ENCODE measurements at regions not wholly inside any gene's neighbourhood (a gene's known extent, or its start where the extent isn't known, plus 50 kb on each side); places are given as distances from the start of the nearest gene placed in this dataset.

DNA sequence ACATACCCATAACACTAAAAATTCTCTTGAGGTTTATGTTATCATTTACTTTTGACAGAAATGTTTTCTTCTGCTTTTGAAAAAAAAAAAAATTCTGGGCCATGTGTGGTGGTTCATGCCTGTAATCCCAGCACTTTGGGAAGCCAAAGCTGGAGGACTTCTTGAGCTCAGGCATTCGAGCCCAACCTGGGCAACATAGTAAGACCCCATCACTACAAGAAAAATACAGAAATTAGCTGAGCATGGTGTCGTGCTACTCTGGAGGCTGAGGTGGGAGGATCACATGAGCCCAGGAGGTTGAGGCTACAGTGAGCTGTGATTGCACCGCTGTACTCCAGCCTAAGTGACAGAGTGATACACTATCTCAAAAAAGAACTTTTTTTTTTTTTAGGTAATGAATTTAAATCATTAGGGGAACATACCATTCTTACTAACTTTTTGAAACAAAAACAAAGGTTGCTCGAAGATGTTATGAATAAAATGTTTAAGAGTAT, 148.8 kb upstream of the DMRT1 start:
- 66% methylated on average over 4 of the region's 4 CpGs for WGBS
- no peaks in the 10 kb centered on the region for H3K36me3 ChIP-seq
- H3K4me1 ChIP-seq (replicated peaks) = peaks cover 25% of the 10 kb centered on the region
- TF ChIP-seq POLR2AphosphoS5 (IDR thresholded peaks at IDR 0.05) = no peak
- TF ChIP-seq, protein P1, sequence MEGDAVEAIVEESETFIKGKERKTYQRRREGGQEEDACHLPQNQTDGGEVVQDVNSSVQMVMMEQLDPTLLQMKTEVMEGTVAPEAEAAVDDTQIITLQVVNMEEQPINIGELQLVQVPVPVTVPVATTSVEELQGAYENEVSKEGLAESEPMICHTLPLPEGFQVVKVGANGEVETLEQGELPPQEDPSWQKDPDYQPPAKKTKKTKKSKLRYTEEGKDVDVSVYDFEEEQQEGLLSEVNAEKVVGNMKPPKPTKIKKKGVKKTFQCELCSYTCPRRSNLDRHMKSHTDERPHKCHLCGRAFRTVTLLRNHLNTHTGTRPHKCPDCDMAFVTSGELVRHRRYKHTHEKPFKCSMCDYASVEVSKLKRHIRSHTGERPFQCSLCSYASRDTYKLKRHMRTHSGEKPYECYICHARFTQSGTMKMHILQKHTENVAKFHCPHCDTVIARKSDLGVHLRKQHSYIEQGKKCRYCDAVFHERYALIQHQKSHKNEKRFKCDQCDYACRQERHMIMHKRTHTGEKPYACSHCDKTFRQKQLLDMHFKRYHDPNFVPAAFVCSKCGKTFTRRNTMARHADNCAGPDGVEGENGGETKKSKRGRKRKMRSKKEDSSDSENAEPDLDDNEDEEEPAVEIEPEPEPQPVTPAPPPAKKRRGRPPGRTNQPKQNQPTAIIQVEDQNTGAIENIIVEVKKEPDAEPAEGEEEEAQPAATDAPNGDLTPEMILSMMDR (IDR thresholded peaks at IDR 0.05) = no peak
- intact Hi-C loops (cut with DNase I) = no loop called here
- no peak overlapping the region for H3K4me3 ChIP-seq
- peak overlapping the region; percentile 82 to 84 for H3K27ac ChIP-seq
- DNase-seq (ENCODE audit: low spot score) = no peak
- no peaks in the 10 kb centered on the region for H3K27me3 ChIP-seq (replicated peaks; ENCODE audit: insufficient read depth)
- no peaks in the 10 kb centered on the region for H3K9me3 ChIP-seq

GRCh38 chr9:693201-694091, 148.1 kb upstream of the DMRT1 start:
- no peaks in the 10 kb centered on the region for H3K27me3 ChIP-seq (replicated peaks; ENCODE audit: insufficient read depth)
- peak overlapping the region in 1 of 2 donors; percentile 18 for H3K4me3 ChIP-seq
- H3K27ac ChIP-seq = peak overlapping the region; percentile 82 to 84
- no peaks in the 10 kb centered on the region for H3K9me3 ChIP-seq
- no peaks in the 10 kb centered on the region for H3K36me3 ChIP-seq
- 2% methylated on average over 6 of the region's 6 CpGs for WGBS
- TF ChIP-seq, protein P1 (IDR thresholded peaks at IDR 0.05) = no peak
- TF ChIP-seq POLR2A (IDR thresholded peaks at IDR 0.05) = no peak
- peak; percentile 71 for TF ChIP-seq POLR2AphosphoS5 (IDR thresholded peaks at IDR 0.05)
- H3K4me1 ChIP-seq (replicated peaks) = peaks cover 25% of the 10 kb centered on the region
- peak; percentile 61 for DNase-seq (ENCODE audit: low spot score)
- intact Hi-C loops (cut with DNase I) = no loop called here

DNA sequence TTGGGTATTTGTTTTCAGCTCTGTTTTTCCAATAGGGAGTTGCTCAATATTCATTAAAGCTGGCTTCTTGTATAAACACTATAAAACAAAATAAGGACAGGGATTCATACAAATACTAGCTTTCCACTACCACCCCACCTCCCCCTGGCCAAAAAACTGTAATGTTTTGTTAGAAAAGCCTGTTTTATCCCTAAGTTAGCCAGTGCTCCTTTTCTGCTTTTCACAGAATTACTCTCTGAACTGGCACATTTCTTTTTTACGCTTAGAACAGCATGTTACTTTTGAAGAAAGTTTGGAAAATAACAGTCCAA, 147.4 kb upstream of the DMRT1 start:
- H3K9me3 ChIP-seq = no peaks in the 10 kb centered on the region
- DNase-seq (ENCODE audit: low spot score) = no peak
- peak overlapping the region; percentile 82 to 84 for H3K27ac ChIP-seq
- H3K36me3 ChIP-seq = no peaks in the 10 kb centered on the region
- no peak for TF ChIP-seq POLR2A (IDR thresholded peaks at IDR 0.05)
- TF ChIP-seq POLR2AphosphoS5 (IDR thresholded peaks at IDR 0.05) = no peak
- TF ChIP-seq, protein P1 (IDR thresholded peaks at IDR 0.05) = no peak
- H3K4me3 ChIP-seq = peak overlapping the region in 1 of 2 donors; percentile 18
- intact Hi-C loops (cut with DNase I) = no loop called here
- 19% methylated on average over 1 of the region's 1 CpG for WGBS
- H3K4me1 ChIP-seq (replicated peaks) = peaks cover 25% of the 10 kb centered on the region
- no peaks in the 10 kb centered on the region for H3K27me3 ChIP-seq (replicated peaks; ENCODE audit: insufficient read depth)

DNA sequence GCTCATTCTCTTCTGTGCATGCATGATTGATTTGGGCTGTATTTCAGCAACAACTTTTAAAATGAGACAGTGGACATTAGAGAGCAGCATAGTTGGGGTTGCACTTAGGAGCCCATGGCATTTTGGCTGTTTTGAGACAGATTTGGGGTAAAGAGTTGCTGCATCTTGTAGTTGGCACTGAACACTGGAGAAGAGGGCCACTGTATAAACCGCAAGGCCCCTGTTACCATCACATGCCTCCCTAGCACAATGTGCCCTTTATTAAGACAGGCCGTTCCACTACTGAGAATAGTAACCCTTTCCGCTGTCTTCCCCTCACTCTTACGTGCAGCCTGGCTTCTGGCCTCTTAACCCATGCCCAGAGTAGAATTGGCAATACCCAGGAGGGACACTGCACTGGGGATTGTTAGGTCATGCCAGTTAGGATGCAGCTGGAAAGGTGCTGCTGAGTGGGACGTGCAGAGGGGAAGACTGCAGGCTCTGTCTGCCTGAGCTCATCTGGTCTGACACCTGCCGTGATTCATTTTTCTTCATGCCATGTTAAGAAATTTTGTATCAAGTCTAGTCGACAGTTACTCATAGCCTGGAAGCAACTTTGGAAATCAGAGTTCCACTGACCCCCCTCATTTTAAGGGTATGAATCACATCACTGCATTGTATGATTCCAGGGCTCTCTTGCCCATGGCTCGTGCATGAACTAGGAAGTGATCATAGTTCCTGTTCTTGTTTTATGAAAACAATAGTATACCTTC, 146.9 kb upstream of the DMRT1 start:
- no peak for DNase-seq (ENCODE audit: low spot score)
- no peaks in the 10 kb centered on the region for H3K36me3 ChIP-seq
- TF ChIP-seq POLR2AphosphoS5 (IDR thresholded peaks at IDR 0.05) (peak; percentile 8), POLR2A (IDR thresholded peaks at IDR 0.05) (no peak)
- H3K4me1 ChIP-seq (replicated peaks) = peaks cover 25% of the 10 kb centered on the region
- no peaks in the 10 kb centered on the region for H3K9me3 ChIP-seq
- intact Hi-C loops (cut with DNase I) = loop anchor here (5.0 kb wide), 2 partner anchors 43 to 77 kb away; no protein-coding TSS in a partner anchor
- peak overlapping the region in 1 of 2 donors; percentile 18 for H3K4me3 ChIP-seq
- H3K27me3 ChIP-seq (replicated peaks; ENCODE audit: insufficient read depth) = no peaks in the 10 kb centered on the region
- H3K27ac ChIP-seq = peak overlapping the region; percentile 82 to 84
- 12% methylated on average over 8 of the region's 8 CpGs for WGBS

DNA sequence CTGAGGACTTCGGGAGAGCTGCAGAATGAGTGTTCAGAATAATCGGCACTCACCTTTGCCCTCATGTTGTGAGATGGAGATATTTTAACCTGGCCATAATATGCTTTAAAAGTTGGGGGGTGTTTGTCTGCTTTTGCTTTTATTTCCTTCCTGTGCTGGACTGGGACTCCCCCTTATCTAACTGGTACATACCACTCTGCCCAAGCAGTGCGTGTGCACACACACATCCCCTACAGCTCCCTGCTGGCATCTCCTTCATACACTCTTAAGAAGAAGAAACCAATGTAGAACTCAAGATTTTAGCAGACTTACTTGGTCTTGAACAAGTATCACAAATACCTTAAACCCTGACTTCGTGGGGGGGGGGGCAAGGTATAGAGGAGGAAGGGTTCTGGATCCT, 146.2 kb upstream of the DMRT1 start:
- H3K9me3 ChIP-seq = no peaks in the 10 kb centered on the region
- 33% methylated on average over 4 of the region's 4 CpGs for WGBS
- no peaks in the 10 kb centered on the region for H3K27me3 ChIP-seq (replicated peaks; ENCODE audit: insufficient read depth)
- DNase-seq (ENCODE audit: low spot score) = no peak
- no peak overlapping the region for H3K4me3 ChIP-seq
- intact Hi-C loops (cut with DNase I) = loop anchor here (5.0 kb wide), 2 partner anchors 42 to 78 kb away; no protein-coding TSS in a partner anchor
- H3K36me3 ChIP-seq = no peaks in the 10 kb centered on the region
- peaks cover 25% of the 10 kb centered on the region for H3K4me1 ChIP-seq (replicated peaks)
- H3K27ac ChIP-seq = peak overlapping the region; percentile 82 to 84
- TF ChIP-seq POLR2AphosphoS5 (IDR thresholded peaks at IDR 0.05) (no peak), POLR2A (IDR thresholded peaks at IDR 0.05) (no peak)
- TF ChIP-seq, protein P1 (IDR thresholded peaks at IDR 0.05) = no peak

All from prostate gland (tissue), 2 donors.